ENCODE measurements at regions not wholly inside any gene's neighbourhood (a gene's known extent, or its start where the extent isn't known, plus 50 kb on each side); places are given as distances from the start of the nearest gene placed in this dataset.

- peaks cover 9% of the 10 kb centered on the region for H3K4me1 Mint-ChIP-seq
- peaks cover 11% of the 10 kb centered on the region for H3K9me3 Mint-ChIP-seq
- no peak overlapping the region for H3K4me3 Mint-ChIP-seq
These were observed 70.6 kb downstream of the NRN1 start for GRCh38 chr6:5936140-5936539.

GRCh38 chr6:5930968-5931367, 75.8 kb downstream of the NRN1 start:
- DNase-seq = no peak
- peaks cover 11% of the 10 kb centered on the region for H3K27me3 Mint-ChIP-seq (ENCODE audit: insufficient read depth)
- H3K4me3 Mint-ChIP-seq = no peak overlapping the region
- H3K27ac ChIP-seq (ENCODE audit: low read depth, low read length) = no peak overlapping the region
- WGBS, 2 experiments (ENCODE audit: insufficient coverage in 1 of 2, insufficient read length in 1 of 2) = 72 to 75% methylated on average over 1 to 2 of the region's 2 CpGs
- no peak overlapping the region for H3K27ac Mint-ChIP-seq
- H3K36me3 ChIP-seq (ENCODE audit: control insufficient read depth, insufficient read depth, low read length) = no peaks in the 10 kb centered on the region
- no peaks in the 10 kb centered on the region for H3K4me1 Mint-ChIP-seq
- H3K9ac ChIP-seq (ENCODE audit: extremely low read depth, low read length, poor library complexity, severe bottlenecking) = no peak overlapping the region
- peaks cover 13% of the 10 kb centered on the region for H3K9me3 Mint-ChIP-seq
- no peaks in the 10 kb centered on the region for H3K4me1 ChIP-seq (ENCODE audit: control insufficient read depth, insufficient read depth, low read length)
- H3K27me3 ChIP-seq (ENCODE audit: control insufficient read depth, insufficient read depth, low read length, poor library complexity, severe bottlenecking) = no peaks in the 10 kb centered on the region
- H3K36me3 Mint-ChIP-seq (ENCODE audit: low read depth) = no peaks in the 10 kb centered on the region
- H3K9me3 ChIP-seq (ENCODE audit: control insufficient read depth, low read length) = peaks cover 7% of the 10 kb centered on the region
- no peak overlapping the region for H3K4me3 ChIP-seq (ENCODE audit: low read length)
- TF ChIP-seq CTCF (conservative IDR thresholded peaks at IDR 0.05) = no peak

More at GRCh38 chr6:5936140-5936539, 70.6 kb downstream of the NRN1 start:
- peaks cover 7% of the 10 kb centered on the region for H3K9me3 ChIP-seq (ENCODE audit: control insufficient read depth, low read length)
- 83% methylated on average over 2 of the region's 2 CpGs; no CpG with 5 or more reads in 1 of the 2 experiments for WGBS, 2 experiments (ENCODE audit: insufficient coverage in 1 of 2, insufficient read length in 1 of 2)
- no peak for DNase-seq
- no peak overlapping the region for H3K4me3 ChIP-seq (ENCODE audit: low read length)
- no peak overlapping the region for H3K9ac ChIP-seq (ENCODE audit: extremely low read depth, low read length, poor library complexity, severe bottlenecking)
- no peaks in the 10 kb centered on the region for H3K36me3 ChIP-seq (ENCODE audit: control insufficient read depth, insufficient read depth, low read length)
- H3K27me3 ChIP-seq (ENCODE audit: control insufficient read depth, insufficient read depth, low read length, poor library complexity, severe bottlenecking) = no peaks in the 10 kb centered on the region
- H3K4me1 ChIP-seq (ENCODE audit: control insufficient read depth, insufficient read depth, low read length) = no peaks in the 10 kb centered on the region
- TF ChIP-seq CTCF (conservative IDR thresholded peaks at IDR 0.05) = no peak
- no peak overlapping the region for H3K27ac Mint-ChIP-seq
- no peak overlapping the region for H3K27ac ChIP-seq (ENCODE audit: low read depth, low read length)
- no peaks in the 10 kb centered on the region for H3K36me3 Mint-ChIP-seq (ENCODE audit: low read depth)
- H3K27me3 Mint-ChIP-seq (ENCODE audit: insufficient read depth) = peaks cover 9% of the 10 kb centered on the region

GRCh38 chr6:5930143-5930770, 76.5 kb downstream of the NRN1 start:
- Histone ChIP-seq H3K36me3 (ENCODE audit: control insufficient read depth, insufficient read depth, low read length) (no peaks in the 10 kb centered on the region), H3K4me3 (ENCODE audit: low read length) (no peak overlapping the region), H3K9ac (ENCODE audit: extremely low read depth, low read length, poor library complexity, severe bottlenecking) (no peak overlapping the region), H3K9me3 (ENCODE audit: control insufficient read depth, low read length) (peaks cover 7% of the 10 kb centered on the region), H3K27me3 (ENCODE audit: control insufficient read depth, insufficient read depth, low read length, poor library complexity, severe bottlenecking) (no peaks in the 10 kb centered on the region), H3K27ac (ENCODE audit: low read depth, low read length) (no peak overlapping the region), H3K4me1 (ENCODE audit: control insufficient read depth, insufficient read depth, low read length) (no peaks in the 10 kb centered on the region)
- Mint-ChIP-seq H3K27ac (no peak overlapping the region), H3K4me1 (no peaks in the 10 kb centered on the region), H3K27me3 (ENCODE audit: insufficient read depth) (peaks cover 9% of the 10 kb centered on the region), H3K36me3 (ENCODE audit: low read depth) (no peaks in the 10 kb centered on the region), H3K9me3 (peaks cover 13% of the 10 kb centered on the region), H3K4me3 (no peak overlapping the region)
- 82 to 84% methylated on average over 3 to 4 of the region's 4 CpGs for WGBS, 2 experiments (ENCODE audit: insufficient coverage in 1 of 2, insufficient read length in 1 of 2)
- DNase-seq = no peak
- no peak for TF ChIP-seq CTCF (conservative IDR thresholded peaks at IDR 0.05)

Data from endodermal cell (in vitro differentiated cells).